ENCODE measurements at regions not wholly inside any gene's neighbourhood (a gene's known extent, or its start where the extent isn't known, plus 50 kb on each side); places are given as distances from the start of the nearest gene placed in this dataset.

- Histone ChIP-seq H3K9ac (ENCODE audit: low read length in 3 of 3) (no peak overlapping the region), H3K9me3 (ENCODE audit: control insufficient read depth in 2 of 3, insufficient read depth in 1 of 3, low read length in 3 of 3) (no peaks in the 10 kb centered on the region), H3K27ac (ENCODE audit: low read depth in 2 of 2, low read length in 2 of 2) (no peak overlapping the region), H3K4me1 (ENCODE audit: control insufficient read depth in 2 of 3, insufficient read depth in 2 of 3, low read depth in 1 of 3, low read length in 3 of 3) (no peaks in the 10 kb centered on the region), H3K4me3 (ENCODE audit: low read length in 3 of 3) (no peak overlapping the region), H3K36me3 (ENCODE audit: control insufficient read depth in 2 of 3, insufficient read depth in 3 of 3, low read length in 3 of 3) (no peaks in the 10 kb centered on the region), H3K27me3 (ENCODE audit: control insufficient read depth, insufficient read depth, low read length) (no peaks in the 10 kb centered on the region)
- no peak for TF ChIP-seq CTCF (IDR thresholded peaks at IDR 0.05; ENCODE audit: borderline replicate concordance, extremely low read depth, insufficient read depth)
- FAIRE-seq (no peak), DNase-seq (no peak)
- intact Hi-C loops (cut with DNase I): no loop called here
These were observed 381.7 kb downstream of the CDH19 start for GRCh38 chr18:66222174-66222573.

GRCh38 chr18:66219817-66220216 lies 384.1 kb downstream of the CDH19 start:
- no peak for FAIRE-seq
- TF ChIP-seq CTCF (IDR thresholded peaks at IDR 0.05; ENCODE audit: borderline replicate concordance, extremely low read depth, insufficient read depth): no peak

GRCh38 chr18:66211749-66212148 lies 392.1 kb downstream of the CDH19 start:
- FAIRE-seq: no peak
- Histone ChIP-seq H3K4me3 (ENCODE audit: low read length in 3 of 3) (no peak overlapping the region), H3K9ac (ENCODE audit: low read length in 3 of 3) (no peak overlapping the region), H3K36me3 (ENCODE audit: control insufficient read depth in 2 of 3, insufficient read depth in 3 of 3, low read length in 3 of 3) (no peaks in the 10 kb centered on the region), H3K4me1 (ENCODE audit: control insufficient read depth in 2 of 3, insufficient read depth in 2 of 3, low read depth in 1 of 3, low read length in 3 of 3) (no peaks in the 10 kb centered on the region), H3K9me3 (ENCODE audit: control insufficient read depth in 2 of 3, insufficient read depth in 1 of 3, low read length in 3 of 3) (no peaks in the 10 kb centered on the region), H3K27ac (ENCODE audit: low read depth in 2 of 2, low read length in 2 of 2) (no peak overlapping the region), H3K27me3 (ENCODE audit: control insufficient read depth, insufficient read depth, low read length) (no peaks in the 10 kb centered on the region)
- DNase-seq: no peak
- no peak for TF ChIP-seq CTCF (IDR thresholded peaks at IDR 0.05; ENCODE audit: borderline replicate concordance, extremely low read depth, insufficient read depth)
- intact Hi-C loops (cut with DNase I): no loop called here

More at GRCh38 chr18:66219817-66220216, 384.1 kb downstream of the CDH19 start:
- intact Hi-C loops (cut with DNase I): no loop called here
- DNase-seq: no peak
- Histone ChIP-seq H3K36me3 (ENCODE audit: control insufficient read depth in 2 of 3, insufficient read depth in 3 of 3, low read length in 3 of 3) (no peaks in the 10 kb centered on the region), H3K4me1 (ENCODE audit: control insufficient read depth in 2 of 3, insufficient read depth in 2 of 3, low read depth in 1 of 3, low read length in 3 of 3) (no peaks in the 10 kb centered on the region), H3K9ac (ENCODE audit: low read length in 3 of 3) (no peak overlapping the region), H3K9me3 (ENCODE audit: control insufficient read depth in 2 of 3, insufficient read depth in 1 of 3, low read length in 3 of 3) (no peaks in the 10 kb centered on the region), H3K27me3 (ENCODE audit: control insufficient read depth, insufficient read depth, low read length) (no peaks in the 10 kb centered on the region), H3K27ac (ENCODE audit: low read depth in 2 of 2, low read length in 2 of 2) (no peak overlapping the region), H3K4me3 (ENCODE audit: low read length in 3 of 3) (no peak overlapping the region)

- Histone ChIP-seq H3K4me3 (ENCODE audit: low read length in 3 of 3) (no peak overlapping the region), H3K36me3 (ENCODE audit: control insufficient read depth in 2 of 3, insufficient read depth in 3 of 3, low read length in 3 of 3) (no peaks in the 10 kb centered on the region), H3K4me1 (ENCODE audit: control insufficient read depth in 2 of 3, insufficient read depth in 2 of 3, low read depth in 1 of 3, low read length in 3 of 3) (no peaks in the 10 kb centered on the region), H3K9ac (ENCODE audit: low read length in 3 of 3) (no peak overlapping the region), H3K27ac (ENCODE audit: low read depth in 2 of 2, low read length in 2 of 2) (no peak overlapping the region), H3K9me3 (ENCODE audit: control insufficient read depth in 2 of 3, insufficient read depth in 1 of 3, low read length in 3 of 3) (no peaks in the 10 kb centered on the region), H3K27me3 (ENCODE audit: control insufficient read depth, insufficient read depth, low read length) (no peaks in the 10 kb centered on the region)
- DNase-seq: no peak
- TF ChIP-seq CTCF (IDR thresholded peaks at IDR 0.05; ENCODE audit: borderline replicate concordance, extremely low read depth, insufficient read depth): no peak
- intact Hi-C loops (cut with DNase I): no loop called here
- no peak for FAIRE-seq
These were observed 393.0 kb downstream of the CDH19 start for GRCh38 chr18:66210875-66211274.
